T-helper 1 cell treated with Interleukin-12 subunit alpha and Interleukin-12 subunit beta and Interleukin-4 antibody, amounts not matched to agents 30 ng/mL and 1 ng/mL, for 36 hours (primary cell): ENCODE measurements at regions not wholly inside any gene's neighbourhood (a gene's known extent, or its start where the extent isn't known, plus 50 kb on each side); places are given as distances from the start of the nearest gene placed in this dataset.

ENCODE experiments used
- intact Hi-C: fragments of 100-400 bp; cut with micrococcal nuclease; formaldehyde crosslinking; loops from one replicate; pipeline ENCODE4 v1.15.1; 2024

DNA sequence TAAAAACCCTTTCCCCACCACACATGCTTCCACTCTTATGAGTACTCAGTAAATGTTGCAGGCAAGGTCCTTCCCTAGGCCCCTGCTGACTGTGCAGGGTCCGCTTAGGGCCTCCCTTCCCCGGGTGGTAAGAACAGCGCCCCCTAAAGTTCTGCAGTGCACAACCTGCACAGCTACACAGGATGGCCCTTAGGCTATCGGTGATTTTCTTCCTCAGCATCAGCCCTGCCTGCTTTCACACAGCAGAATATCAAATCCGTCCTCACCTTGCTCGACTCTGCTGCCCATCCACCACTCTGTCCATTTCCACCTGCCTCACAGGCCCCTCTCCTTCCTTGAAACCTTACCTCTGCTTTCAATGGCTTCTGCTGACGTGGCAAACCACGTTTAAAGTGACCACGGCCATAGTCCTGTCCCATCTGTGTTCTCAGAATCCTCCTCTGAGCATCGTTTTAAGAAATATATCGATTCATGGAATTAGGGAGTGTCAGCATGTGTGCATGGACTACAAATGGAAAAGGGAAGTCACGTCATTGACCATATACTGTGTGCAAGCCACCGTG is 51.4 kb upstream of the TMEM132E start:
- intact Hi-C loops = no loop called here

DNA sequence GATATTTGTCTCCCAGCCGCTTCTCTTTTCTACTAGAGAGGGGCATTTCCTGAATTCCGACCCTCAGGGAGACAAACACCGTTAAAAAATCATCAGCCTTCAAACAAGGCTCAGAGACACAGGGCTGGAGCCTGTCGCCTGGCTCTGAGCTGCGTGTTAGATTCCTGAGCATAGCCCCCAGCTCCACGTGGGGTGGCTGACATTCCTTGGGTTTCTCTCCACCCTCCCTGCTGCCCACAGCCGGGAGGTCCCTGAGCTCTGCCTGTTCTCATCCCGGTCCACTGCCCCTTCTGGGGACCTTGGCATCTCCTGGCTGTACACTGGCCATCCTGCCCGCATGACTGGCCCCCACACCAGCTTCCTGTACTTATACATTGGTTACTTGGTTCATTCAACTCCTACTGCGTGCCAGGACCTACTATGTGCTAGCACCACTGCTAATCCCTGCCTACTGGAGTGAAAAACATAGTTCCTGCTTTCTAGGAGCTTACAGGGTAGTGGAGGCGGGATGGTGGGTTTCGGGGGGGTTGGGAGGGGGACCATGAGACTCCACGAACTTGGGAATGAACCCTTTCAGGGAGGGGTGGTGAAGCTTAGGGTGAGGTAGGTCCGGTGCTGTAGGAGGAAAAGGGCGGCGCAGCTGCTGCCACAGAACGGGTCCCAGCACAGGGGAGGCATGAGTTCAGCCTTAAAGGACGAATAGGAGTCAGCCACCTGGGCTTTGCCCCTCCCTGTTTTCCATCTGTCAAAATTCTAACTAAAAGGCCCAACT is 52.1 kb upstream of the TMEM132E start:
- intact Hi-C loops = no loop called here

DNA sequence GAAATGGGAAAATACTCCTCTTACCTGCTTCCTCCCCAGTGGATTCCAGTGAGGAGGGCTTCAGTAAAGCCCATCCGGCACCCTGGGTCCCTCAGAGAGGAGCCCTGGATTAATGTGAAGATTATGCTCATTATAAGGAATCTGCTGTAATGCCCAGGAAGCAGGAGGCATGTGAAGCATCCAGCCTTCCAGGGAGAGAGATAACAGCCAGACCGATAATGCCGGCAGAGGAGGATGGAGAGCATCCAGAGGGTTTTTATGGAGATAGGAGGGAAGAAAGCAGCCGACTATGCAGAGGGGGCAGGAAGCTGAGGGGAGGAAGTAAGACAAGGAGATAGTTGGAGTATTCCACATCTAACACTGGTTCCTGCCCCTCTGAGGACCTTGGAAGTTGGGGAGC is 53.7 kb upstream of the TMEM132E start:
- intact Hi-C loops = no loop called here

DNA sequence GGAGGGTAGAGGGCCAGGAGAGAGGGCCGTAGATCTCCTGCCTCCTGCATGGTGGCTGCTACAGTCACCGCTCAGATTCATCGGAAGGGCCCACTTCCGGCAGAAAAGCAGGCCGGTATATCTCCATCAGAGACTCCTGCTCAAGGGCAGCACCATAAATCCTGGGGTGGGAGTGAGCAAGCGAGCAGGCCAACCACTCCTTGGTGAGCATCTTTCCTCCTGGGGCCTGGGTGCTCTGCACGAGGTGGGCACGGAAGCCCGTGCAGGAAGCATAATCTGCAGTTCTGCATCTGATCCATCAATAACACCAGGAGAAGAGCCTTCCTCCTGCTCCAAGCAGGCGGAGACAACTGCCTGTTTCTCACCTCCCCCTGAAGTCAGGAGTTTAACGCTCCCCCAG is 57.4 kb upstream of the TMEM132E start:
- intact Hi-C loops = no loop called here

DNA sequence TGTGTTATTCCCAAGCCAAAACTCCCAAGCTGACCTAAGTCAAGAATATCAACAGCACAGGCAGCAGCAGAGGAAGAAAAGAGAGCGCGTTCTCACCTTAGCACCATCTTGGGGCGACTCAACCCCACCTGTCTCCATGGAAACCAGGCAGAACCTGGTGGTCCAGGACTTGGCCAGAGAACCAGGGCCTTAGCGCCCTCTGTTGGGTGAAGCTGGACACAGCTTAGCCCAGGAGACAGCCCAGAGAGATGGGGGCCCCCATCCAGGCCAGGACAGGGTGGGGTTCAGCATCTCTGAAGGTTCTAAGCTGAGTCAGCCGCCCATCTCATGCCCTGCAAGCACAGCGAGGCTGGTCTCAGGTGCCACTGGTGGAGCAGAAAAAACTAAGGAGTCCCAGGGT is 60.1 kb upstream of the TMEM132E start:
- intact Hi-C loops = loop anchor here (5.0 kb wide), 1 partner anchor 97 kb away; no protein-coding TSS in a partner anchor

DNA sequence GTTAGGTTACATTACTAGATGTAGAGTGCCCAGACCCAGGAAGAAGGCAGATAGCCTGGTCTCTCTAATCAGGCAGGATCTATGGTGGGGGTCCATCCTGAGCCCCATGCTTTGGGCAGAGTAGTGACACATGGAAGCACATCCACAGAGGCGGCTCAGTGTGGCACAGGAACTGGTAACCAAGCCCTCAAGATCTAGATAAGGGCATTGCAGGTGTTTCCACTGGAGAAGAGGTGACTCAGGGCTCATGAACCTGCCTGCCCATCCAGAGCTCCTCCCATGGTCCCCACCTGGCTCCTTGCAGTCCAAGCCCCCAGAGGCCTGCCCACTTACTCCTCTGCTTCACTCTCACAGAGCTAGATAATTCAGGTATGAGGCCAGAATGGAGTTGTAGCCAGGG is 62.0 kb upstream of the TMEM132E start:
- intact Hi-C loops = loop anchor here (5.0 kb wide), 1 partner anchor 95 kb away; no protein-coding TSS in a partner anchor

DNA sequence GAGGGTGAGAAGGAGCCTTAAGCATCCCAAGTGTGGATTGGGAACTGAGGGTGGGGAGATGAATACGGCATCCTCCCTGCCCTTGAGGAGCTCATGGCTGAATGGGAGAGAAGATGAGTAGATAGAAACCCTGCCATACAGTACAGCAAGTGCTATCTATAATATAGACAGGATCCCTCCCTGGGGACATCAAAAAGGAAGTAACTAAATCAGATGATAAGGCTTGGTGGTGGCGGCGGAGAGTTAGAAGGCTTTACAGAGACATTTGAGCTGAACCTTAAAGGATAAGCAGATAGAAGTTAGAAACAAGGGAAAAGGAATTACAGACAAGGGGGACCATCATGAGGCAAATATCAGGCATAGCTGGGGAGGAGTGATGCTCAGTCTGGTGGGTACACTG is 67.5 kb upstream of the TMEM132E start:
- intact Hi-C loops = no loop called here

DNA sequence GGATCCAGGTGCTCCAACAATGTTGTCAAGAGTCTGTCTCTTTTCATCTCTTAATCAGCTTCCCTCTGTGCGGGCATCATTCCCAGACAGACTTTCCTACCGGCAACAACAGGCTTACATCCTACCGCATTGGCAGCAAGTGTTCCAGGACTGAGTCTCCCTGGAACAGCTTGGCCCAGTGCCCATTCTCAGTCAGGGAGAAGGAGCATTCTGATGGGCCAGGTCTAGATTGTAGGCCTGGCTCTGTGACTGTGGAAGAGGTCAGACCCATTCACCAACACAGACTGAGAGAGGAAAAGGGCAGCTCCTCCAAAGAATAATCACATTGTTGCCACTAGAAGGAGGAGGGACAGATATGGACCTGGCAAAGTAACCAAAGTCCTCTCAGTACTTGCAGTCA is 68.1 kb upstream of the TMEM132E start:
- intact Hi-C loops = no loop called here

DNA sequence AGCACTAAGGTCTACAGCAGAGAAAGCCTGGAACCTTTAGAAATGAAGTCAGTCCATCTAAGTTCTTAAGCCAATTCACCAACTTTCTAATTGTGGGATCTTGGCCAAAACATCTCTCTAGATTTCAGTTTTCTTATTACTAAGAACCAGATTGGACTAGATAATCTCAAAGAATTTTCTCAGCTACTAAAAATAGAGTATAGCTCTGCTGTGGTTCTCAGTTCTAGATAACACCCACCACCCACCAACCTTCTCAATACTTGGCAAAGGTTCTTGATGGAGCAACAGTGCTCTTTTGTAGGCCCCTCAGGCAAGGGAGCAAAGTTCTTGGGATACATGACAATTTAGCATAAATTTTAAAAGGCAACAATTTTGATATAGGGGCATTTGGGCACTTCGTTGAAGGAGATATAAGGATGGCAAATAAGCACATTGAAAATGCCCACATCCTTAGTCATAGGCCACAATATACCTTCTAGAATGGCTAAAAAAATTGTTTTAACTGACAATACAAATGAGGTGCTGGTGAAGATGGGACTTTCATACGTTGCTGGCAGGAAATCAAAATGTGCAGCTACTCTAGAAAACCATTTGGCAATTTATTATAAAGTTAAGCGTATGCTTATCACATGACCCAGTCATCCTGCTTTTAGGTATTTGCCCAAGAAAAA is 74.4 kb upstream of the TMEM132E start:
- intact Hi-C loops = loop anchor here (10.0 kb wide), 1 partner anchor 300 kb away; no protein-coding TSS in a partner anchor

DNA sequence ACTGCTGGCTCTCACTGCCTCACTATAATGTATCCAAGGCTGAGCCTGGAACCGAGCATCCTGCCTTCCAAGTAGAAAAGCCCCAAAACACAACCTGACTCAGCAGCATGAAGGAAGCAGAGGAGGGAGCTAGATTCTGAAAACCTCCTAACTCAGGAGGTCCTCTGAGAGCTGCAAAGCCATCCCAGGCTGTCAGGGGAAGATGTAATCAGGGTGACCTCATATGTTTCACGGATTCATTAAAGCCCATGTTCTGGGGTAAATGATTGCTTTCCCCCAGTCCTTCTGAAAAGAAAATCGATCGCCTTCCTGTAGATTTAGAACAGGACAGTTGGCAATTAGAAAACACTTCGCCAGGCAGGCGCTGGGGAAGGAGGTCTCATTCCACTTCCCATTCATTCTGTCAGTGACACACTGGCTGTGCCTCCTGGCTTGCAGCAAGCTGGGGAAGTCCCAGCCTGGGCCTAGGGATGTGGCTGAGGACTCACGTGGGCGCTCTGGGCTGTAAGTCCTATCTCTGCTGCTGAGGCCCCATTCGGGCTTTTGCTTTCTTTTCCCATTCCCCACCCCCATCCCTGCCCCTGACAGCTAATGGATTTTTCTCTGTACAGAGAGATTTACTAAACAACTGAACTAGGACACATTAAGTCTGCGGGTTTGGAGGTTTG is 75.7 kb upstream of the TMEM132E start:
- intact Hi-C loops = loop anchor here (10.0 kb wide), 1 partner anchor 299 kb away; no protein-coding TSS in a partner anchor

DNA sequence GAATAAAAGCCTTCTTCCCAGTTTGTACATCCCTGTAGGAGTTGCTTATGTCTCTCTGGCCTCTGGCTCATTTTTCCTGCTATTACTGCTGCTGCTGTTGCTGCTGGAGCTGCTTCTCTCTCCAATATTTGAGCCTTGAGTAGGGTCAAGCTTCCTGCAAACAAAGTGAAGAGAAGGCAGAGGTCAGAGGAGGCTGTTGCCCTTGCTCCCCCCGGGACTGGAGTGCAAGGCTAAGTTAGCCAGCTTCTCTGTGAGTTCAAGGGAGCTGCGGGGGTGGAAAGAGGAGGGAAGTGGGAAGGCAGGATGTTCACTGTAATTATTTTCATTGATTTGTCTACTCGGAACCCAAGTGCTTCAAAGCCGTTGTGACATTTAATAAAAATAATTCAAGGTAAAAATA is 77.0 kb upstream of the TMEM132E start:
- intact Hi-C loops = loop anchor here (10.0 kb wide), 1 partner anchor 298 kb away; no protein-coding TSS in a partner anchor

DNA sequence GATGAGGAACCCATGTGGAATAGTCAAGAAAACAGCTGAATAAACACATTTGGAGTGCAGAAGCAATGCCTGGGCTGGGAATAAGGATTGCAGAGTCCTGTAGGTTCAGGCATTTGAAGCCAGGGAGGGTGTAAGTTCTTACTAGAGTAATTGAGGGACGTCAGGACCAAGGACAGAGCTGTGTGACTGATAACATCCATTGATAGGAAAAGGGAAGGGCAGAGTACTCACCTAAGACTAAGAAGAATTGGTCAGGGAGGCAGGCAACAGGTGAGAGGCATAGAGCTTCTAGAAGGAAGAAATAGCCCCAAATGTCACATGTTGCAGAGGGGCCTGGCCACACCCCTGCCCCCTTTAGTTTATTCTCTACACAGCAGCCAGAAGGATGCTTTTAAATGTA is 79.8 kb upstream of the TMEM132E start:
- intact Hi-C loops = no loop called here

DNA sequence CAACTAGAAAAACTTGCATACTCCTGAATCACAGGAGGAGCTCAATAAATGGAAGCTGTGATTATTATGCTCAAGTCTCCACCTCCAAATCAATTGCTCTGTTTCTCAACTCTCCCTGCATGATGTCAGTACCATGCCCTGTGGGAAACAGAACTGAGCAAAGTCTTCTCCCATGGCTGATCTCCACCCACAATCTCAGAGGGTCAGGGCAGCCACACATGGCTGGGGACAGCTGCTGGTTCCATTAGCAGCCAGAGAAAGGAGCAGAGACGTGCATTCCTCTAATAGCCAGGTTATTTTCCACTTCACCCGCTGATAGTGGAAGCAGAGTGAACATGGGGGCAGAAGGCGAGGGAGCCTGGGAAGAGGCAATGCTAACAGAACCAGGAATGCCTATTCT is 85.5 kb upstream of the TMEM132E start:
- intact Hi-C loops = no loop called here

DNA sequence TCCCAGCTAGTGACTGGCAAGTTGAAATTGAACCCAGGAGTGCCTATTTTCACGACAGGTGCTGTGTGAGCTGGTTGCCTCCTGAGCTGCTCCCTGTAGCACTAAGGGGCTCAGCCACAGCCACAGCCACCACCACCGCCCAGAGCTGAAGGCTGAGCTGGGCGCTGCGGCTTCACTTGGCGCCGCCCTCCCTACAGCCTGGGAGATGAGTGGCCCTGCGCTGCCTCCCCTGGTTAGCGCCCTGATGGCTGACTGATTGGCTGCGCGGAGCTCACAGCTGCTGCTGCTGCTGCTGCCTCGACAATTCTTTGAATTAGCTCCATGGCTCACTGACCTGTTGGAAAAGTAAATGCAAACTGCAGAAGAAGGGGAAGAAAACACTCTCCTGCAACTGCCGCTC is 91.8 kb upstream of the TMEM132E start:
- intact Hi-C loops = no loop called here

DNA sequence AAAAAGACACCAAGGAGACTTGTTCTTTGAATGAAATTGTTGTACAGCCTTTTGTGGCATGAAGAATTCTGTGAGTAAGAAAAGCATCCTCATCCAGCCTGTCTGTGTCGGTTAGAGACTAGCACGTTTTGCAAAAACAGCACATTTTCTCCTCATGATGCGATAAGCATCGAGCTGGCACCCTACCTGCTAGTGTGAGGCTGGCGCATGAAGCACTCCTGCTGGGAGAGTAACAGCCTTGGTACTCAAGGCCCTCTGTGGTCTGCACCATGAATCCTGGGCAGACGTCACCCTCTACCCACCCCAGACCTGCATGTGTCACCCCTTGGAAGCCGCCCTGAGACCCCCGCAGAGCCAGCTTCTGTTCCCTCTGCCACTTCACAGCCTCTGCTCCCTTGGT is 92.6 kb upstream of the TMEM132E start:
- intact Hi-C loops = no loop called here

DNA sequence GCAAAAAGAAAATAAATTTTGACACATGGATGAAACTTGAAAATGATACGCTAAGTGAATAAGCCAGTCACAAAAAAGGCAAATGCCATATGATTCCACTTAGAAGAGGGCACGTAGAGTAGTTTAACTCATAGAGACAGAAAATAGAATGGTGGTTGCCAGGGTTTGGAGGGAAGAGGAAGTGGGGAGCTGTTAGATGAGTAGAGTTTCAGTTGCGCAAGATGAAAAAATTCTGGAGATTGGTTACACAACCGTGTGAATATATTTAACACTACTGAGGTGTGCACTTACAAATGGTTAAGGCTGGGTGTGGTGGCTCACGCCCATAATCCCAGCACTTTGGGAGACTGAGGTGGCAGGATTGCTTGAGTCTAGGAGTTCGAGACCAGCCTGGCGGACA is 93.4 kb upstream of the TMEM132E start:
- intact Hi-C loops = no loop called here

DNA sequence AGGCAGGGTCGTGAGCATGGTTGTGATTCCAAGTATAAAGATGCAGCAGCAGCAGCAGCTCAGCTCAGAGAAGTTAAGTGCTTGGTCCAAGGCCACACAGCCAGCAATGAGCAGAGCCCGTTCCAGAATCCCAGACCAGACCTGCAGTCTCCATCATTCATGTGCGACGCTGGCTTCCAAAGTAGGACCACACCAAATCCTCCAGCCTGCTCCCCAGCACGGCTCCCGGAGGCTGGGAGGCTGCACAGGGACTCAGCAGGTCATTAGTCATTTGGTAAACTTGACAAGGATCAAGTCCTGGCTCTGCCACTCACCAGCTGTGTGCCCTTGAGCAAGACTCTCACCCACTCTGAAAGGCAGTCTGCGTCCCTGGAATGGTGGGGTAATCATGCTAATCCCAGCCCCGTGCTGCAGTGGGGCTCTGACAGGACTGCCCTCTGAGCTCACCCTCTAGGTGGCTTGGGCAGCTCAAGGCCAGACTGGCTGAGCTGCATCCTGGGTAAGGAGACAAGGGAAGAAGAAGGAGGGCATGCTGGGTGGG is 95.1 kb upstream of the TMEM132E start:
- intact Hi-C loops = no loop called here

DNA sequence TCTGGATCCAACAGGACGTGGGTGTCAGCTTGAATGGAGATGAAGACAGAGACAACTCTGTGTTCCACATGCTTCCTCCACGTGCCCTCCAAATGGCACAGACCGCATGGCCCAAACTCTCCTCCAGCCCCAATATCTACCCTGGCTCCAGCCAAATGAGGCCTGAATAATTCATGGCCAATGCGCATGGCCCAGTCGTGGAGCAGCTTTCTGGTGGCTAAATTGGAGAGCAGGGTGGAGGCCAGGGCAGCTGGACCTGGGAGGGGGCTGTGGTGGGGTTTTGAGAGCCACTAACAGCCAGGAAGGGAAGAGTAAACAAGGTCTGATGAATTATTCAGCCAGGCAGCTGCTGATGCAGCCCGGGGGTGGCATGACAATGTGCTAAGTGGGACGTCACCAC is 96.7 kb upstream of the TMEM132E start:
- intact Hi-C loops = no loop called here

DNA sequence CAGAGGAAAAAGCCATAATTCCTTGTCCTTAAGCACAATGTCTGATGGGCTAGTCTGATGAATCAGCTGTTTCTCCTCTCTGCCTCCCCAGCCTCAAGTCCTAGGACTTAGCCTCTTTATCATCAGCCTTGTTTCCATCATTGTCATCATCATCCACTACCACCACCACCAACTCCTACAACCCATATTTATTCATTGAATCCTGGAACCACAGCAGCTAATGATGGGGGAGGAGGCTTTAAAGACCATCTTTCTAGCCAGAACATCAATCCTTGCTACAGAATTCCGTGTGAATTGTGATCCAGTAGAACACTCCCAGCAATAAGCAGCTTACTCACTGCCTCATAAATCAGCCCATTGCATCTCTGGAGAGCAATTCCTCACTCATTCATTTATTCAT is 97.6 kb upstream of the TMEM132E start:
- intact Hi-C loops = no loop called here

DNA sequence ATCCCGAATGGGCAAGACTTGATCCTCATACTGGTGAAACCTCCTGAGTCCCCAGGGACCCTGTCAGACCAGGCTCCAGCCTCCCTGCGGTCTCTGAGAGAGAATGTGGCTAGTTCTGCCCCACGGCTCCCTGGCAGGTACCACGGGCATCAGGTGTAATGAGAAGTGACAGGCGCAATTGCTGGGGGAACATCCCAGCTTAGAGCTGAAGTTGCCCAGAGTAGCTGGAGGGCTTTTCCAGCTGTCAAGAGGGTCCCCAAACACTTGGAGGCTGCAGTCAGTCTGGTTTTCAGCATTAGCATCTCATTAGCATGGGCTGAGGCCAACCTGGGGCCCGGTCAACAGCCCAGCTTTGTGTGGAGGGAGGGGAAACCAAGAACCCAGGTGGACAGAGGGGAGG is 100.0 kb upstream of the TMEM132E start:
- intact Hi-C loops = no loop called here

DNA sequence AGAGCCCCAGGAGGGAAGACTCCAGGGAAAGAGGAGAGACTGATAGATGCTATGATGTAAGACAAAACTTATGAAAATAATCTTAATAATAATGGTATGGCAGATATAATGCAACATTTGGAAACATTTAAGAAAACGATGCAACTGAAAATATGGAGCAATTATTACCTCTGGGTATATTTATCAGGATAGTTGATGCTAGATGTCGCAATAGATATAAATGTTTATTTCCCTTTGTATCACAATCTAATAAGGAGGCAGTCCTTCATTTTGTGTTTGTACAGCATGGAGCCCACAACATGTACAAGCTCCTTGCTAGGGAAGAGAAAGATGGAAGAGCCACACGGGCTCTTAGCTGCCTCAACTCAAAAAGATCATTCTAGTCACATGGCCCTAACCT is 101.1 kb upstream of the TMEM132E start:
- intact Hi-C loops = no loop called here

DNA sequence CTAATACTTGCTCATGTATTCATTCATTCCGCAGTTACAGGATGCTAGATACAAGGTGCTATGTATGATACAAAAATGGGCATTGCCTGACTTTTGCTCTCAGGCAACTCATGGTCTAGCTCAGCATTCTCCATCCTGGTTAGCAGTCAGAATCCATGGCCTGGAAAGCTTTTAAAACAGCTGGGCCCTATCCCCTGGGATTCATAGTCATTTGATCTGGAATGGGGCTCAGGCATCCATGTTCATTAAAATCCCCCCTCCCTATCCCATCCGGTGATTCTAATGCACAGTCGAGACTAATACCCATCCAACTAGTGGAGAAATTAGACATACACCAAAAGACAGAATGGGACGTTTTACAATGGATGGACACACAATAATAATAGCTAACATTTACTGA is 104.1 kb upstream of the TMEM132E start:
- intact Hi-C loops = no loop called here
